SH-SY5Y (cell line): ENCODE measurements at regions not wholly inside any gene's neighbourhood (a gene's known extent, or its start where the extent isn't known, plus 50 kb on each side); places are given as distances from the start of the nearest gene placed in this dataset.

Experiments
- GATA2 ChIP-seq: IDR thresholded peaks from 2 replicates; pipeline ENCODE4 v1.6.1; 2011; ENCODE audit warnings: mild to moderate bottlenecking, low read depth, low read length
- GATA3 ChIP-seq: IDR thresholded peaks from 2 replicates; pipeline ENCODE4 v1.6.1; 2011; ENCODE audit warnings: low read depth, mild to moderate bottlenecking, low read length, moderate library complexity

DNA sequence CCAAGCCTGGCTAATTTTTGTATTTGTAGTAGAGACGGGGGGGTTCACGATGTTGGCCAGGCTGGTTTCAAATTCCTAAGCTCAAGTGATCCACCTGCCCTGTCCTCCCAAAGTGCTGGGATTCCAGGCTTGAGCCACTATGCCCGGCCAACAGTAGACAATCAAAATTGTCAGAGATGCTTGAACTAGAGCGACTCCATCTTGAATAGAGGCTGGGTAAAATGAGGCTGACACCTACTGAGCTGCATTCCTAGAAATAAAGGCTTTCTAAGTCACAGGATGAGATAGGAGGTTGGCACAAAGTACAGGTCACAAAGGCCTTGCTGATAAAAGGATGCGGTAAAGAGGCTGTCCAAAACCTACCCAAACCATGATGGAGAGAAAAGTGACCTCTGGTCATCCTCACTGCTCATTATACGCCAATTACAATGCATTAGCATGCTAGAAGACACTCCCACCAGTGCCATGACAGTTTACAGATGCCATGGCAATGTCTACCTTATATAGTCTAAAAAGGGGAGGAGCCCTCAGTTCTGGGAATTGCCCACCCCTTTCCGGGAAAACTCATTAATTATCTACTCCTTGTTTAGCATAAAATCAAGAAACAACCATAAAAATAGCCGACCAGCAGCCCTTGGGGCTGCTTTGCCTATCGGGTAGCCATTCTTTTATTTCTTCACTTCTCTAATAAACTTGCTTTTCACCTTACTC lies 134.5 kb downstream of the BAMBI start:
- TF ChIP-seq GATA2 (no peak), GATA3 (no peak)
